ENCODE measurements at regions not wholly inside any gene's neighbourhood (a gene's known extent, or its start where the extent isn't known, plus 50 kb on each side); places are given as distances from the start of the nearest gene placed in this dataset.
"Not testable (repeated sequence)": the region's sequence is repeated elsewhere in the genome, so short reads cannot be mapped to it uniquely, and the experiment has no call there.

DNA sequence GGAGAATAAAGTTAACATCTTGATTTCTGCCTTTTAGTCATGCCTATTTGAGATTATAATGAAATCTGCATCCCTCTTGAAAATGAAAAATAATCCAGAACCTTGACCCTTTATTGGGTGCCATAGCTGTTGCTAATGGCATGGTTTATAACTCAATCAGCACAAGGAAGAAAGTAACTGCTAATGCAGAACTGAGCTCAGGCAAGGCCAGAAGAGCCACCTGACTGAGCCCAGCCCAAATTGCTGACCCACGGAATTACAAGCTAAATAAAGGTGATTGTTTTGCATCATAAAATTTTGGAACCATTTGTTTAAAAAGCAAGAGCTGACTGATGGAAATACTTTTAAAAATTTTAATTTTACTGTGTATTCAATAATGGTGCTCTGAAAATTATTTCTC, 76.4 kb upstream of the TBL1X start:
- no peak for DNase-seq

DNA sequence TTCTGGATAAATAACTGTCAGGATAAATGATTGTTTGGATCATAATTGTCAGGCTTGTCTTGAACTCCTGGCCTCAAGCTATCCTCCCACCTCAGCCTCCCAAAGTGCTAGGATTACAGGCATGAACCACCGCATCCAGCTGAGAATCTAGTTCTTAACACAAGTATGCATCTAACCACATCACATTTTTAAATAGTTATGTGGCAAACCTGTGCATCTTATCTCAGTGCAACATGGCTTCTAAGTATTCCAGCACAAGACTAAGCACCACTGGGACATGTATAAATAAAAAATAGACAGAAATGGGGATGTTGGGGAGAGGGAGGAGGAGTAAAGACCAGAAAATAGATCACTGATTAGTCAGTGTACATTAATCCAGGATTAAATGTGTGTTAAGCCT, 74.7 kb upstream of the TBL1X start:
- DNase-seq, result no peak

DNA sequence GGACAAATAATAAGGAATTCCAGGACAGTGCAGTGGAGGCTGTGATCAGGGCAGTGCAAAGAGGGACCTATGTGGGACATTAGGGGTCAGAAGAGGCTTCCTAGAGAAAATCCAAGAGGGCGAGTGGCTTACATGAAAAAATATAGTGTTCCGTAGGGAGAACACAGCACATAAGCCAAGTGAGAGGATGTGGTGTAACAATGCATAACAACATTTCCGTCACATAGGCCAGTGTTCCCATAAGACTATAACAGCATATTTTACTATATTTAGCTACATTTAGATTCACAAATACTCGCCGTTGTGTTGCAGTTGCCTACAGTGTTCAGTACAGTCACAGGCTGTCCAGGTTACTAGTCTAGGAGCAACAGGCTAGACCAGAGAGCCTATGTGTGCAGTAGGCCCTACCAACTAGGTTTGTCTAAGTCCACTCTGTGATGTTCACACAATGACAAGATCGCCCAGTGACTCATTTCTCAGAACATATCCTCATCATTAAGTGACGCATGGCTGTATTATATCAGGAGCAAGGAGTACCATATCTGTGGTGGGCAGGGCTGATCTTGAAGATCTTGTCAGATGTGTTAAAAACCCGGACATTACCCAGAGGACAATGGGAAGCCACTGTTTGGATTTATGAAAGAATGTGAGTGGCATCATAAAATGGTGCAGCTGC, 74.0 kb upstream of the TBL1X start:
- no peak for DNase-seq

DNA sequence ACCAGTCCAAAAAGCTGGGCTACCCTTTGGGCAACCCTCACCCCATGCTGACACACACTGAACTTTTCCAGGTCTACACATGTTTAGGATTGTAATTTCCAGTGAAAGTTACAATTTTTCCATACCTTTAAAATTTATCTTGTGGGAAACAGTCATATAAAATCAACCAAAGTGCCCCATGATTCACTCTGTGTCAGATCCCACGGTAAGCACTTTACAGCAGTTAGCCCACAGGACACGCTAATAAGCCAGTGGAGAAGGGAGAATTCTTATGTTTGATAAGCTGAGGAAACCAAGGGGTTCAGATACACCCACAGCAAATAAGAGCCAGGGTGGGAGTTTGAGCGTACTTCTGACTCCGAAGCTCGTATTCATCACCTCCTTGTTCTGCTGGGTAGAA, 72.4 kb upstream of the TBL1X start:
- DNase-seq, result no peak

DNA sequence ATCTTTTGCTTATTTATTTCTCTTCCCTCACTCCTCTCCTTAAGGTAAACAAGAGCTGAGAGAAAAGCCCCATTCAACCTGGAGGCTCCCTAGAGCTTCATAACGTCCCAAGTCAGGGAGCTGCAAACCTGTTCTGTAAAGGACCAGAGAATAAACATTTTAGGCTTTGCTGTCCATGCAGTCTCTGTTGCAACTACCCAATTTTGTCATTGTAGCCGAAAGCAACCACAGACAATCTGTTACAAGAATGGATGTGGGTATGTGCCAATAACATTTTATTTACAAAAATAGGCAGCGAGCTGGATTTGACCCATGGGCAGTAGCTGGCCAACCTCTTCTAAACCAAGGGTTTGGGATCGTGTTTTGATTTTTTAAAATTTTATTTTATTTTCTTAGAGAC, 71.3 kb upstream of the TBL1X start:
- peak; percentile 27 to 48 for DNase-seq

DNA sequence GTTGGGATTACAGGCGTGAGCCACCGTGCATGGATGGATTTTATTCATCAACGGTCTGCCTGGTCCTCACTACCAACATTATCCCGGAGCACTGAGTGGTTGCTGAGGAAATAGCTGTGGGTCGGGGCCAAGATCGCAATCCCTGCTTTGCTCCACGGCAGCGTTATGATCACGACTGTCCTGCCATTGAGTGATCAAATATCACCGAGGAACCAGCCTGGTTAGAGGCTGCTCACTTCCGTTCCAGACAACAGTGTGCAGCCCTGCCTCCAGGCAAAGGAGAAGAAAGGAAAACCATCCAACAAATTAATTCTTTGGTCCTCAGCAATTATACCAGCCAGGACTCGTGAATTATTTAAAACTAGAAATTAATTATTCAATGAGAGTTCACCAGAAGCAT, 70.6 kb upstream of the TBL1X start:
- no peak for DNase-seq

DNA sequence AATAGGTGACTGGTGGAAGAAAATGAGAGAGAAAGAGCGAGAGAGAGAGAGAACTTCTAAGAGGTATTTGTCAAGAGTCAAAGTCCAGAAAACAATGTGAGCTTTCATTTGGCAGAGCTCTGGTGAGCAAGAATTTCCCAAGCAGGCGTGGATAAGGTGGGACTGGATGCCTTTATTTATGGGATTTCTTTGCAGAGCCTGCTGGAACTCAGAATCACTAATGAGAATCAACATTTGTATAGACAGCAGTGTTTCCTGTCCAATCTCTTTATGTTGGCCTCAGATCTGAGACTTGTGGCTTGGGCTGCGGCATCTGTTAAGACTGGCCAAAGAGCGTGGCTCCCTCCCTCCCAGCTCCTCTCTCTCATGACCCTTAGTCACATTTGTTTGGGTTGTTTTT, 67.9 kb upstream of the TBL1X start:
- no peak for DNase-seq

DNA sequence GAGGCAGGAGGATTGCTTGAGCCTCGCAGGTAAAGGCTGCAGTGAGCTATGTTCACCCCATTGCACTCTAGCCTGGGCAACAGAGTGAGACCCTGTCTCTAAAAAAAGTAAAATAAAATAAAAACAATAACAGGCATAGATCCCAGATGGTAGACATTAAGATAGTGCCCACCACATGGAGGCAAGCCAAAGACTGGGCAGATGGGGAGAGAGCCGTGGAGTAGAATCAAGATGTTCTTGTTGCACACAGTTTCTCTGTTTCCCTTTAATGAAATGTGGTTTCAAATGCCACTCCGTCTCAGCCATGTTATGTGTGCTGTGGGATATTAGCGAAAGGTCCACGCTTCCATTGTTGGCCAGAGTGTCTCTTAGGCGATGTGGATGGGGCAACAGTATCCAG, 63.8 kb upstream of the TBL1X start:
- no peak for DNase-seq

DNA sequence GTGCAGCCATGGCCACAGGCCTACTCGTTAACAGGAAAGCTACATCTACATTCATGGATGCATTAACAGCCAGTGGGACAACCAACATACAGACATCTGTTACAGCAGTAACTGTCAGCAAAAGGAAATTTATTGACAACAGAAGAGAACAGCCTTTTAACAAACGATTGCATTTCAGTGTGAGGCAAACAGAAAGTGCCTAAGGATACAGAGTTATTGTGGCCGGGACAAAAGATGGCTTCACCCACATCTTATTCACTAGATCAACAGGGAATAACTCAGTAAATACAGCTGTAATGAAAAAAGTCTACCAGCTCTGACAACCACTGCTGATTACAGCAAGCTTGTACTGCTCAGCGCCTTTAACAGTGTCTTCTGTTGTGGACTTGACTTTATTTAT, 61.5 kb upstream of the TBL1X start:
- DNase-seq, result no peak

DNA sequence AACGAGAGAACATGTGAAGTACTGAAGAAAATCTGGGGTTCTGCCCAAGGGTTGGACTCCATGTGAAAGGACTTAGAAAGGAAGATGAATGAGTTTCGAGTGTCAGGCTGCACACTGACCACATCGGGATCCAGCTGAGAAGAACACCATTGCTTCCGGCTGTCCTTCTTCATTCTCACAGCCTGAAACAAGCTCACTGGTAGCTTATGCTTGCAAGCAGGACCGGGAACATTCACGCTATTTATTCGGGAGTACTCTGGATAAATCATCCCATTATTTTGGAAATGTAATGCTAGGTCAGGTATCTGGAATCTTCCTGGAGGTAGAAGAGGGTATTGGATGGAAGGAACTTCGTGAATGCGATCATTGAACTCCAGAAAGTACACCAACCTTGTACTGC, 59.2 kb upstream of the TBL1X start:
- not testable (repeated sequence) for DNase-seq

DNA sequence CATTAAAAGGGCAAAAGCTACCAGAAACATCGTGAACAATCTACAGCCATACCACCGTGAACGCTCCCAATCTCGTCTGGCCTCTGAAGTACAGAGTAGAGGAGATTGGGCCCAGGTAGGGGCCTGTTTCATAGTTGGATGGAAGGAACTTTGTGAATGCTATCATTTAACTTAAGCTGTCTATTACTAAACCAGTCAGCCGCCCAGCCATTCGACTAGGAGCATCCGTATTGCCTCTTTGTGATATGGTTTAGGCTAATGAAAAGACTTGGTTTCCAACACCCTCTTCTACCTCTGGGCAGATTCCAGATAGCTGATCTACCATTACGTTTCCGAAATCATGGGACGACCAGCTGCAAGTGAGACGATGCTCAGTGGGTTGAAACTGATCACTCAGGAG, 54.0 kb upstream of the TBL1X start:
- DNase-seq, result not testable (repeated sequence)

DNA sequence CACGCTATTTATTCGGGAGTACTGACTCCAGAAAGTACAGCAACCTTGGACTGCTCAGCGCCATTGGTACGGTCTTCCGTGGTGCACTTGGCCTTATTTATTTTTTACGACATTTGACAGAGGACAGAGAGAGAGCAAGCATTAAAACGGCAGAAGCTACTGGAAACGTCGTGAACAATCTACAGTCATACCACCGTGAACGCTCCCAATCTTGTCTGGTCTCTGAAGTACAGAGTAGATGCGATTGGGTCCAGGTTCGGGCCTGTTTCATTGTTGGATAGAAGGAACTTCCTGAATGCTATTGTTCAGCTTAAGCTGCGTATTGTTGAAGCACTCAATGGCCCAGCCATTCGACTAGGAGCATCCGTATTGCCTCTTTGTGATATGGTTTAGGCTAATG, 53.2 kb upstream of the TBL1X start:
- DNase-seq, result not testable (repeated sequence)

DNA sequence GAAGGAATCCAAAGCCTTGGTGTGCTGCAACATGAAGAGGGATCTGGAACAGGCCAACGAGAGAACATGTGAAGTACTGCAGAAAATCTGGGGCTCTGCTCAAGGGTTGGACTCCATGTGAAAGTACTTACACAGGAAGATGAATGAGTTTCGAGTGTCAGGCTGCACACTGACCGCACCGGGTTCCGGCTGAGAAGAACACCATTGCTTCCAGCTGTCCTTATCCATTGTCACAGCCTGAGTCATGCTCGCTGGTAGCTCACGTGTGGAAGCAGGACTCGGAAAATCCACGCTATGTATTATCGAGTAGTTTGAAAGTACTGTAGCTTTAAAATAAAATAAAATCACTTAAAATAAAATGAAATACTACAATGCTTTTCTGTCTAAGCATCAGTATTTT, 50.4 kb upstream of the TBL1X start:
- no peak for DNase-seq
